Thyroid gland (tissue), 4 donors: ENCODE measurements at regions not wholly inside any gene's neighbourhood (a gene's known extent, or its start where the extent isn't known, plus 50 kb on each side); places are given as distances from the start of the nearest gene placed in this dataset.

ENCODE experiments used
- DNase-seq, 2 donors: peaks; one replicate each; pipeline ENCODE4 v3.0.0-alpha.2; 2019
- H3K27ac ChIP-seq, 3 donors: fragments of 200-600 bp; sonication (generic); 1 replicate in 2 of 3; 2 replicates in 1 of 3; pipeline ENCODE4 v1.5.1; 2016 to 2019; ENCODE audit warnings: mild to moderate bottlenecking in 1 of 3, moderate library complexity in 1 of 3
- H3K27me3 ChIP-seq: fragments of 200-600 bp; sonication (generic); one replicate; pipeline ENCODE4 v1.5.1; 2019
- H3K36me3 ChIP-seq, 2 donors: fragments of 200-600 bp; sonication (generic); one replicate each; pipeline ENCODE4 v1.5.1; 2016 to 2019
- H3K4me1 ChIP-seq, 2 donors: fragments of 200-600 bp; sonication (generic); one replicate each; pipeline ENCODE4 v1.5.1; 2017 to 2019
- H3K4me3 ChIP-seq, 3 donors: fragments of 200-600 bp; sonication (generic); replicated peaks in 1 of 3; 1 replicate in 2 of 3; 2 replicates in 1 of 3; pipeline ENCODE4 v1.5.1; 2016; ENCODE audit warnings: mild to moderate bottlenecking in 1 of 3
- H3K9me3 ChIP-seq: fragments of 200-600 bp; sonication (generic); one replicate; pipeline ENCODE4 v1.5.1; 2017
- CTCF ChIP-seq, 6 experiments: fragments of 200-600 bp in 3 of 6; fragments of 450-650 bp in 3 of 6; sonication (generic) in 3 of 6; IDR thresholded peaks; one replicate each; pipeline ENCODE4 v1.5.1; 2016 to 2019; ENCODE audit warnings: antibody characterized with exemption in 6 of 6, mild to moderate bottlenecking in 2 of 6, inconsistent platforms in 1 of 6, moderate library complexity in 1 of 6
- POLR2A ChIP-seq, 2 donors: fragments of 450-650 bp; IDR thresholded peaks; one replicate each; pipeline ENCODE4 v1.6.1; 2017; ENCODE audit warnings: antibody characterized with exemption in 2 of 2, mild to moderate bottlenecking in 2 of 2, moderate library complexity in 1 of 2
- WGBS, 2 donors: methylation state at CpG; one replicate each; pipeline ENCODE4 v1.1.5; 2017; 5-methylcytosine and 5-hydroxymethylcytosine counted together
- intact Hi-C: fragments of 100-400 bp; cut with DNase I; formaldehyde crosslinking; loops from one replicate; pipeline ENCODE4 v1.15.1; 2023

- WGBS, 2 donors = 61 to 63% methylated on average over 5 of the region's 5 CpGs
- no peak overlapping the region for H3K27ac ChIP-seq
- DNase-seq = peak; percentile 13 to 28
- intact Hi-C loops = no loop called here
- no peaks in the 10 kb centered on the region for H3K36me3 ChIP-seq
- no peak for TF ChIP-seq POLR2A (IDR thresholded peaks at IDR 0.05)
- no peak for TF ChIP-seq CTCF (IDR thresholded peaks at IDR 0.05)
- H3K4me1 ChIP-seq = peaks cover 14 to 15% of the 10 kb centered on the region in 2 donors
- H3K27me3 ChIP-seq = no peaks in the 10 kb centered on the region
- no peak overlapping the region for H3K4me3 ChIP-seq
- H3K9me3 ChIP-seq = no peaks in the 10 kb centered on the region
Observed at GRCh38 chr5:2201011-2201410, 318.3 kb upstream of the IRX4 start.

- H3K36me3 ChIP-seq = no peaks in the 10 kb centered on the region
- H3K4me1 ChIP-seq = peaks cover 14 to 15% of the 10 kb centered on the region in 2 donors
- H3K4me3 ChIP-seq = no peak overlapping the region
- intact Hi-C loops = no loop called here
- no peaks in the 10 kb centered on the region for H3K9me3 ChIP-seq
- no peaks in the 10 kb centered on the region for H3K27me3 ChIP-seq
- DNase-seq = peak; percentile 77 to 84
- TF ChIP-seq CTCF (IDR thresholded peaks at IDR 0.05) (no peak), POLR2A (IDR thresholded peaks at IDR 0.05) (no peak)
- H3K27ac ChIP-seq = no peak overlapping the region
- 45 to 50% methylated on average over 12 to 13 of the region's 15 CpGs for WGBS, 2 donors
Observed at GRCh38 chr5:2200261-2200950, 317.7 kb upstream of the IRX4 start.

GRCh38 chr5:2199697-2200096 lies 317.0 kb upstream of the IRX4 start:
- Histone ChIP-seq H3K9me3 (no peaks in the 10 kb centered on the region), H3K36me3 (no peaks in the 10 kb centered on the region), H3K27ac (no peak overlapping the region), H3K4me1 (peaks cover 14 to 15% of the 10 kb centered on the region in 2 donors), H3K27me3 (no peaks in the 10 kb centered on the region), H3K4me3 (no peak overlapping the region)
- TF ChIP-seq CTCF (IDR thresholded peaks at IDR 0.05) = no peak
- no peak for TF ChIP-seq POLR2A (IDR thresholded peaks at IDR 0.05)
- WGBS, 2 donors = 78 to 87% methylated on average over 14 of the region's 14 CpGs
- intact Hi-C loops = no loop called here
- no peak for DNase-seq

DNA sequence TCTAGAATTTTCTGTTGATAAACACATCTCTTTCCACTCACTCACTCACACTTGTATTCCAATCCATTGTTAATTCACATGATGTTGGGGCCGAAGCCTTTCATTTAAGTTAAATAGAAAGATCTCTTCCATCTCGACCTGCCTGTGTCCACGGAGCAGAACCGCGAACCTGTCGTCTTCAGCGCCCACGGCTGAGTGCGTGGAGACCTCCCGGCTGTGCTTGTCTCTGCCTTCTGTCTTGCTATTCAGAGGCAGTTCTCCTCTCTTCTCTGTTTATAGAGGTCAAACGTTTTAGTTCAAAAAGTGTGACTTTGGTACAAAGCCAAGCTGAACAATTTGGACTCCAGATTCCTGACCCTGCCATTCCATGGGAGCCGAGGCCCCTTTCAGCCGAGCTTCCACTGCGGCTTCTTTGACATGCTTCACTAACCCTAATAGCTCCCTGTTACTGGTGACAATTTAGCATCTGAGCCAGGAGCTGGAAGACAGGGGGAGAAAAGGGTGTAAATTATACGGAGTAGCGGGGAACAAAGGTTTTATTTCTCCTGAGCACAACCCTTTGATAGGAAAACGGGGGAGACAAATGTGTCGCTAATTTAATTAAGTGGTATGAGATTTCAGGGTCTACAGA lies 314.4 kb upstream of the IRX4 start:
- H3K27me3 ChIP-seq = no peaks in the 10 kb centered on the region
- no peak for TF ChIP-seq CTCF (IDR thresholded peaks at IDR 0.05)
- TF ChIP-seq POLR2A (IDR thresholded peaks at IDR 0.05) = no peak
- no peaks in the 10 kb centered on the region for H3K36me3 ChIP-seq
- intact Hi-C loops = no loop called here
- H3K4me1 ChIP-seq = peaks cover 14 to 15% of the 10 kb centered on the region in 2 donors
- no peak overlapping the region for H3K4me3 ChIP-seq
- no peak overlapping the region for H3K27ac ChIP-seq
- H3K9me3 ChIP-seq = no peaks in the 10 kb centered on the region
- peak; percentile 50 to 52 for DNase-seq
- 21 to 37% methylated on average over 18 of the region's 18 CpGs for WGBS, 2 donors

DNA sequence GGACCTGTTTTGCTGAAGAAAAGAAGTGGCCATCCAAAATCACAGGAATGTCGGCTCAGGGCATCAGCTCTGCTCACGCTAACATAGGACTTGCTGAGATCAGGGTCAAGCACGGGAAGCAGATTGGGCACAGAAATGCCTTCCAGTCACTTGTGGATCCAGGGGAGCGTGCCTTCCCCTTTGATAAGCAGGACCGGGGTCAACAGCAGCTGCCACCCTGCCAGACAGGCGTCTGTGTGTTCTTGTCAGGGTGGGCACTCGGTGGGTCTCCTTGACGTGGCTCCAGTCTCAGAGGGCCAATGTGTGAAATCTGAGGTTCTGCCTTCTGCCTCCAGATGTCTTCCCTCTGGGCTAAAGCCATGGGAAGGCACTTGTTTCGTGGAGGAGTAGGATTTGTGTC lies 313.7 kb upstream of the IRX4 start:
- Histone ChIP-seq H3K36me3 (no peaks in the 10 kb centered on the region), H3K9me3 (no peaks in the 10 kb centered on the region), H3K27me3 (no peaks in the 10 kb centered on the region), H3K4me1 (peaks cover 14 to 15% of the 10 kb centered on the region in 2 donors), H3K4me3 (no peak overlapping the region), H3K27ac (no peak overlapping the region)
- intact Hi-C loops = no loop called here
- TF ChIP-seq POLR2A (IDR thresholded peaks at IDR 0.05) = no peak
- TF ChIP-seq CTCF (IDR thresholded peaks at IDR 0.05) = no peak
- 31 to 36% methylated on average over 9 of the region's 9 CpGs for WGBS, 2 donors
- no peak for DNase-seq
